ENCODE measurements at regions not wholly inside any gene's neighbourhood (a gene's known extent, or its start where the extent isn't known, plus 50 kb on each side); places are given as distances from the start of the nearest gene placed in this dataset.

GRCh38 chr22:49075150-49075549 lies 752.5 kb downstream of the BRD1 start (continued):
- TF ChIP-seq ETS1 (IDR thresholded peaks at IDR 0.05) (no peak), POLR2AphosphoS5 (IDR thresholded peaks at IDR 0.05; ENCODE audit: low read depth) (no peak), EZH2phosphoT487 (IDR thresholded peaks at IDR 0.05; ENCODE audit: unreplicated experiment) (no peak), JUNB (IDR thresholded peaks at IDR 0.05; ENCODE audit: unreplicated experiment) (no peak)

GRCh38 chr22:49073873-49074417 lies 753.7 kb downstream of the BRD1 start:
- H3K27me3 Mint-ChIP-seq (ENCODE audit: insufficient read depth, low read depth, poor library complexity): peaks cover 12% of the 10 kb centered on the region
- H3K4me1 Mint-ChIP-seq: peaks cover 2% of the 10 kb centered on the region; the same call in 1 of the 3 replicates
- H3K36me3 Mint-ChIP-seq (ENCODE audit: low read depth): no peaks in the 10 kb centered on the region
- DNase-seq (ENCODE audit: low spot score) (no peak), ATAC-seq (no peak)
- TF ChIP-seq EZH2phosphoT487 (IDR thresholded peaks at IDR 0.05; ENCODE audit: unreplicated experiment) (no peak), NANOG (IDR thresholded peaks at IDR 0.05; ENCODE audit: borderline replicate concordance) (no peak), CREB1 (CRISPR knock-in tag; IDR thresholded peaks at IDR 0.05; ENCODE audit: low read depth) (no peak), ETS1 (IDR thresholded peaks at IDR 0.05) (no peak), POLR2AphosphoS5 (IDR thresholded peaks at IDR 0.05; ENCODE audit: low read depth) (no peak)
- TF ChIP-seq, protein P1, sequence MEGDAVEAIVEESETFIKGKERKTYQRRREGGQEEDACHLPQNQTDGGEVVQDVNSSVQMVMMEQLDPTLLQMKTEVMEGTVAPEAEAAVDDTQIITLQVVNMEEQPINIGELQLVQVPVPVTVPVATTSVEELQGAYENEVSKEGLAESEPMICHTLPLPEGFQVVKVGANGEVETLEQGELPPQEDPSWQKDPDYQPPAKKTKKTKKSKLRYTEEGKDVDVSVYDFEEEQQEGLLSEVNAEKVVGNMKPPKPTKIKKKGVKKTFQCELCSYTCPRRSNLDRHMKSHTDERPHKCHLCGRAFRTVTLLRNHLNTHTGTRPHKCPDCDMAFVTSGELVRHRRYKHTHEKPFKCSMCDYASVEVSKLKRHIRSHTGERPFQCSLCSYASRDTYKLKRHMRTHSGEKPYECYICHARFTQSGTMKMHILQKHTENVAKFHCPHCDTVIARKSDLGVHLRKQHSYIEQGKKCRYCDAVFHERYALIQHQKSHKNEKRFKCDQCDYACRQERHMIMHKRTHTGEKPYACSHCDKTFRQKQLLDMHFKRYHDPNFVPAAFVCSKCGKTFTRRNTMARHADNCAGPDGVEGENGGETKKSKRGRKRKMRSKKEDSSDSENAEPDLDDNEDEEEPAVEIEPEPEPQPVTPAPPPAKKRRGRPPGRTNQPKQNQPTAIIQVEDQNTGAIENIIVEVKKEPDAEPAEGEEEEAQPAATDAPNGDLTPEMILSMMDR (conservative IDR thresholded peaks at IDR 0.05; ENCODE audit: low read depth in 2 of 2): no peak
- TF ChIP-seq, protein P2, sequence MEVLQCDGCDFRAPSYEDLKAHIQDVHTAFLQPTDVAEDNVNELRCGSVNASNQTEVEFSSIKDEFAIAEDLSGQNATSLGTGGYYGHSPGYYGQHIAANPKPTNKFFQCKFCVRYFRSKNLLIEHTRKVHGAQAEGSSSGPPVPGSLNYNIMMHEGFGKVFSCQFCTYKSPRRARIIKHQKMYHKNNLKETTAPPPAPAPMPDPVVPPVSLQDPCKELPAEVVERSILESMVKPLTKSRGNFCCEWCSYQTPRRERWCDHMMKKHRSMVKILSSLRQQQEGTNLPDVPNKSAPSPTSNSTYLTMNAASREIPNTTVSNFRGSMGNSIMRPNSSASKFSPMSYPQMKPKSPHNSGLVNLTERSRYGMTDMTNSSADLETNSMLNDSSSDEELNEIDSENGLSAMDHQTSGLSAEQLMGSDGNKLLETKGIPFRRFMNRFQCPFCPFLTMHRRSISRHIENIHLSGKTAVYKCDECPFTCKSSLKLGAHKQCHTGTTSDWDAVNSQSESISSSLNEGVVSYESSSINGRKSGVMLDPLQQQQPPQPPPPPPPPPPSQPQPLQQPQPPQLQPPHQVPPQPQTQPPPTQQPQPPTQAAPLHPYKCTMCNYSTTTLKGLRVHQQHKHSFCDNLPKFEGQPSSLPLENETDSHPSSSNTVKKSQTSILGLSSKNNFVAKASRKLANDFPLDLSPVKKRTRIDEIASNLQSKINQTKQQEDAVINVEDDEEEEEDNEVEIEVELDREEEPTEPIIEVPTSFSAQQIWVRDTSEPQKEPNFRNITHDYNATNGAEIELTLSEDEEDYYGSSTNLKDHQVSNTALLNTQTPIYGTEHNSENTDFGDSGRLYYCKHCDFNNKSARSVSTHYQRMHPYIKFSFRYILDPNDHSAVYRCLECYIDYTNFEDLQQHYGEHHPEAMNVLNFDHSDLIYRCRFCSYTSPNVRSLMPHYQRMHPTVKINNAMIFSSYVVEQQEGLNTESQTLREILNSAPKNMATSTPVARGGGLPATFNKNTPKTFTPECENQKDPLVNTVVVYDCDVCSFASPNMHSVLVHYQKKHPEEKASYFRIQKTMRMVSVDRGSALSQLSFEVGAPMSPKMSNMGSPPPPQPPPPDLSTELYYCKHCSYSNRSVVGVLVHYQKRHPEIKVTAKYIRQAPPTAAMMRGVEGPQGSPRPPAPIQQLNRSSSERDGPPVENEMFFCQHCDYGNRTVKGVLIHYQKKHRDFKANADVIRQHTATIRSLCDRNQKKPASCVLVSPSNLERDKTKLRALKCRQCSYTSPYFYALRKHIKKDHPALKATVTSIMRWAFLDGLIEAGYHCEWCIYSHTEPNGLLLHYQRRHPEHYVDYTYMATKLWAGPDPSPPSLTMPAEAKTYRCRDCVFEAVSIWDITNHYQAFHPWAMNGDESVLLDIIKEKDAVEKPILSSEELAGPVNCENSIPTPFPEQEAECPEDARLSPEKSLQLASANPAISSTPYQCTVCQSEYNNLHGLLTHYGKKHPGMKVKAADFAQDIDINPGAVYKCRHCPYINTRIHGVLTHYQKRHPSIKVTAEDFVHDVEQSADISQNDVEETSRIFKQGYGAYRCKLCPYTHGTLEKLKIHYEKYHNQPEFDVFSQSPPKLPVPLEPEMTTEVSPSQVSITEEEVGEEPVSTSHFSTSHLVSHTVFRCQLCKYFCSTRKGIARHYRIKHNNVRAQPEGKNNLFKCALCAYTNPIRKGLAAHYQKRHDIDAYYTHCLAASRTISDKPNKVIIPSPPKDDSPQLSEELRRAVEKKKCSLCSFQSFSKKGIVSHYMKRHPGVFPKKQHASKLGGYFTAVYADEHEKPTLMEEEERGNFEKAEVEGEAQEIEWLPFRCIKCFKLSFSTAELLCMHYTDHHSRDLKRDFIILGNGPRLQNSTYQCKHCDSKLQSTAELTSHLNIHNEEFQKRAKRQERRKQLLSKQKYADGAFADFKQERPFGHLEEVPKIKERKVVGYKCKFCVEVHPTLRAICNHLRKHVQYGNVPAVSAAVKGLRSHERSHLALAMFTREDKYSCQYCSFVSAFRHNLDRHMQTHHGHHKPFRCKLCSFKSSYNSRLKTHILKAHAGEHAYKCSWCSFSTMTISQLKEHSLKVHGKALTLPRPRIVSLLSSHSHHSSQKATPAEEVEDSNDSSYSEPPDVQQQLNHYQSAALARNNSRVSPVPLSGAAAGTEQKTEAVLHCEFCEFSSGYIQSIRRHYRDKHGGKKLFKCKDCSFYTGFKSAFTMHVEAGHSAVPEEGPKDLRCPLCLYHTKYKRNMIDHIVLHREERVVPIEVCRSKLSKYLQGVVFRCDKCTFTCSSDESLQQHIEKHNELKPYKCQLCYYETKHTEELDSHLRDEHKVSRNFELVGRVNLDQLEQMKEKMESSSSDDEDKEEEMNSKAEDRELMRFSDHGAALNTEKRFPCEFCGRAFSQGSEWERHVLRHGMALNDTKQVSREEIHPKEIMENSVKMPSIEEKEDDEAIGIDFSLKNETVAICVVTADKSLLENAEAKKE (CRISPR knock-in tag; IDR thresholded peaks at IDR 0.05): no peak
- H3K27ac Mint-ChIP-seq: no peak overlapping the region
- no peak overlapping the region for H3K27ac ChIP-seq (ENCODE audit: low read depth)
- H3F3A ChIP-seq (replicated peaks; ENCODE audit: low read depth): no peaks in the 10 kb centered on the region
- no peaks in the 10 kb centered on the region for H3K9me2 ChIP-seq (ENCODE audit: insufficient read depth)
- H3K27me3 ChIP-seq (ENCODE audit: insufficient read depth): no peaks in the 10 kb centered on the region
- H3K4me3 ChIP-seq: no peak overlapping the region
- no peak overlapping the region for H3K4me2 ChIP-seq
- no peak overlapping the region for H3K4me3 Mint-ChIP-seq
- no peak overlapping the region for H2AFZ ChIP-seq
- H3K9me3 Mint-ChIP-seq: no peaks in the 10 kb centered on the region
- H3K36me3 ChIP-seq (ENCODE audit: insufficient read depth): peaks cover 7% of the 10 kb centered on the region; the same call in 1 of the 2 replicates
- no peaks in the 10 kb centered on the region for H3K79me2 ChIP-seq (replicated peaks; ENCODE audit: insufficient read depth)
- H4K20me1 ChIP-seq (replicated peaks; ENCODE audit: insufficient read depth): no peaks in the 10 kb centered on the region
- no peaks in the 10 kb centered on the region for H3K4me1 ChIP-seq (ENCODE audit: insufficient read depth)

Data from GM23338 (cell line).